ENCODE measurements at regions not wholly inside any gene's neighbourhood (a gene's known extent, or its start where the extent isn't known, plus 50 kb on each side); places are given as distances from the start of the nearest gene placed in this dataset.

- TF ChIP-seq, protein P1, sequence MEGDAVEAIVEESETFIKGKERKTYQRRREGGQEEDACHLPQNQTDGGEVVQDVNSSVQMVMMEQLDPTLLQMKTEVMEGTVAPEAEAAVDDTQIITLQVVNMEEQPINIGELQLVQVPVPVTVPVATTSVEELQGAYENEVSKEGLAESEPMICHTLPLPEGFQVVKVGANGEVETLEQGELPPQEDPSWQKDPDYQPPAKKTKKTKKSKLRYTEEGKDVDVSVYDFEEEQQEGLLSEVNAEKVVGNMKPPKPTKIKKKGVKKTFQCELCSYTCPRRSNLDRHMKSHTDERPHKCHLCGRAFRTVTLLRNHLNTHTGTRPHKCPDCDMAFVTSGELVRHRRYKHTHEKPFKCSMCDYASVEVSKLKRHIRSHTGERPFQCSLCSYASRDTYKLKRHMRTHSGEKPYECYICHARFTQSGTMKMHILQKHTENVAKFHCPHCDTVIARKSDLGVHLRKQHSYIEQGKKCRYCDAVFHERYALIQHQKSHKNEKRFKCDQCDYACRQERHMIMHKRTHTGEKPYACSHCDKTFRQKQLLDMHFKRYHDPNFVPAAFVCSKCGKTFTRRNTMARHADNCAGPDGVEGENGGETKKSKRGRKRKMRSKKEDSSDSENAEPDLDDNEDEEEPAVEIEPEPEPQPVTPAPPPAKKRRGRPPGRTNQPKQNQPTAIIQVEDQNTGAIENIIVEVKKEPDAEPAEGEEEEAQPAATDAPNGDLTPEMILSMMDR (IDR thresholded peaks at IDR 0.05; ENCODE audit: low read depth, low read length) = no peak
- TF ChIP-seq, protein P2, sequence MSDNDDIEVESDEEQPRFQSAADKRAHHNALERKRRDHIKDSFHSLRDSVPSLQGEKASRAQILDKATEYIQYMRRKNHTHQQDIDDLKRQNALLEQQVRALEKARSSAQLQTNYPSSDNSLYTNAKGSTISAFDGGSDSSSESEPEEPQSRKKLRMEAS (IDR thresholded peaks at IDR 0.05; ENCODE audit: low read depth, low read length) = no peak
- no peak for TF ChIP-seq POLR2A (IDR thresholded peaks at IDR 0.05; ENCODE audit: extremely low read depth, insufficient read length)
- no peak for TF ChIP-seq MYC (IDR thresholded peaks at IDR 0.05; ENCODE audit: low read depth, low read length)
Observed at GRCh38 chr6:101249470-101249869, 144.0 kb upstream of the GRIK2 start.
